HEK293 (cell line): ENCODE measurements at regions not wholly inside any gene's neighbourhood (a gene's known extent, or its start where the extent isn't known, plus 50 kb on each side); places are given as distances from the start of the nearest gene placed in this dataset.

Source experiments
- GFI1B ChIP-seq: fragments of 450-650 bp; formaldehyde crosslinking; IDR thresholded peaks from 2 replicates; pipeline ENCODE4 v1.5.1; 2016; ENCODE audit warnings: missing biosample characterization, missing genetic modification characterization
- ZNF416 ChIP-seq: fragments of 450-650 bp; formaldehyde crosslinking; IDR thresholded peaks from 2 replicates; pipeline ENCODE4 v1.5.1; 2016; ENCODE audit warnings: missing biosample characterization, missing genetic modification characterization

DNA sequence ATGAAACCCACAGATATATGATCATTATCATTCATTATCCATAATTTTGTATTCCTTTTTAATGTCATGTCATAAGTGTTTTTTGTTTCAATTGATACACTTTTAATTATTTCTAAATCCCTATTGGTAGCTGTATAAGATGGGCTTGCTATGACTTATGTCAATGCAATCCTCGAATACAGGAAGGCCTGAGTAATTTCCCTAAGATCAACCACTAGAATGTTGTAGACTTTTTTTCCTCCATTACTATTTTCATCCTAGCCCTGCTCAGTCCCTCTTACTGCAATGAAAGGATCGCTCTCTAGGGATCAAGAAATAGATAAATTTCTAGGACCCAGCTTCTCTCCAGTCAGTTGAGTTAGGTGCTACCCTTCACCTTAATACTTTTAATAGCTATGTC lies 186.3 kb downstream of the KCNE4 start:
- TF ChIP-seq ZNF416 (tag by site-specific recombination) (no peak), GFI1B (tag by site-specific recombination) (no peak)
